SU-DHL-6 (cell line): ENCODE measurements at regions not wholly inside any gene's neighbourhood (a gene's known extent, or its start where the extent isn't known, plus 50 kb on each side); places are given as distances from the start of the nearest gene placed in this dataset.

Source experiments
- CTCF ChIP-seq: fragments of 200-600 bp; sonication (generic); IDR thresholded peaks from one replicate; pipeline ENCODE4 v1.5.1; 2017; ENCODE audit warnings: antibody characterized with exemption, mild to moderate bottlenecking, low read length, moderate library complexity; ENCODE audit not compliant: insufficient read depth, poor library complexity, severe bottlenecking
- EZH2phosphoT487 ChIP-seq: fragments of 200-600 bp; sonication (generic), shearing (Covaris generic); conservative IDR thresholded peaks from 2 replicates; pipeline ENCODE4 v1.6.1; 2018; ENCODE audit warnings: mild to moderate bottlenecking, antibody characterized with exemption, low read length, moderate library complexity, mixed read lengths

GRCh38 chr1:204802401-204803175 lies 68.1 kb upstream of the NFASC start:
- TF ChIP-seq CTCF (no peak), EZH2phosphoT487 (no peak)
